Calu3 (cell line): ENCODE measurements at regions not wholly inside any gene's neighbourhood (a gene's known extent, or its start where the extent isn't known, plus 50 kb on each side); places are given as distances from the start of the nearest gene placed in this dataset.
"Not testable (repeated sequence)": the region's sequence is repeated elsewhere in the genome, so short reads cannot be mapped to it uniquely, and the experiment has no call there.

Experiments used
- BruUV-seq: library from RNA; stranded (reverse); fragments of 400-500 nt; replicated peaks from 2 replicates; lab custom pipeline; 2021; lab: Mats Ljungman, UMichigan
- CTCF ChIA-PET: fragments of 300-600 bp; sonication (Branson Sonifier 250); formaldehyde crosslinking; loops from one replicate; lab custom pipeline; 2022; ENCODE audit warnings: antibody characterized with exemption; lab: Charles Lee
- DNase-seq: peaks from one replicate; pipeline ENCODE4 v3.0.0; 2022
- H3K27ac Mint-ChIP-seq: one replicate; pipeline ENCODE4 v1.8.0; 2022; ENCODE audit warnings: mixed read lengths; ENCODE audit not compliant: unreplicated experiment
- H3K27me3 Mint-ChIP-seq: one replicate; pipeline ENCODE4 v1.8.0; 2022; ENCODE audit warnings: mixed read lengths; ENCODE audit not compliant: unreplicated experiment
- H3K36me3 Mint-ChIP-seq: one replicate; pipeline ENCODE4 v1.8.0; 2022; ENCODE audit warnings: mild to moderate bottlenecking, moderate library complexity, mixed read lengths; ENCODE audit not compliant: insufficient read depth, unreplicated experiment
- H3K4me1 Mint-ChIP-seq: one replicate; pipeline ENCODE4 v1.8.0; 2022; ENCODE audit warnings: mild to moderate bottlenecking, low read depth, mixed read lengths; ENCODE audit not compliant: unreplicated experiment
- H3K4me3 Mint-ChIP-seq: one replicate; pipeline ENCODE4 v1.8.0; 2022; ENCODE audit warnings: mild to moderate bottlenecking, low read depth, moderate library complexity, mixed read lengths; ENCODE audit not compliant: unreplicated experiment
- H3K9me3 Mint-ChIP-seq: one replicate; pipeline ENCODE4 v1.8.0; 2022; ENCODE audit warnings: low read depth, mixed read lengths; ENCODE audit not compliant: unreplicated experiment
- CTCF ChIP-seq: fragments of 200-600 bp; IDR thresholded peaks from one replicate; pipeline ENCODE4 v1.8.0; 2022; ENCODE audit warnings: antibody characterized with exemption; ENCODE audit not compliant: unreplicated experiment
- intact Hi-C: fragments of 100-400 bp; cut with micrococcal nuclease; formaldehyde crosslinking; loops from one replicate; pipeline ENCODE4 v1.10.0; 2022; ENCODE audit not compliant: unreplicated experiment

GRCh38 chr19:20271215-20271926 is 104.4 kb downstream of the ZNF486 start:
- CTCF ChIA-PET, result interaction anchor here (0.6 kb wide), 1 partner anchor 608 kb away, joined by 7 read pairs; the partner anchor contains the start of gene ATP13A1
- H3K4me3 Mint-ChIP-seq, result no peak overlapping the region
- H3K27ac Mint-ChIP-seq, result no peak overlapping the region
- no TSS peak for BruUV-seq
- no peak for TF ChIP-seq CTCF
- no peaks in the 10 kb centered on the region for H3K27me3 Mint-ChIP-seq
- no peak for DNase-seq
- H3K9me3 Mint-ChIP-seq, result peaks cover 6% of the 10 kb centered on the region
- H3K36me3 Mint-ChIP-seq, result no peaks in the 10 kb centered on the region
- H3K4me1 Mint-ChIP-seq, result no peaks in the 10 kb centered on the region
- intact Hi-C loops, result no loop called here

DNA sequence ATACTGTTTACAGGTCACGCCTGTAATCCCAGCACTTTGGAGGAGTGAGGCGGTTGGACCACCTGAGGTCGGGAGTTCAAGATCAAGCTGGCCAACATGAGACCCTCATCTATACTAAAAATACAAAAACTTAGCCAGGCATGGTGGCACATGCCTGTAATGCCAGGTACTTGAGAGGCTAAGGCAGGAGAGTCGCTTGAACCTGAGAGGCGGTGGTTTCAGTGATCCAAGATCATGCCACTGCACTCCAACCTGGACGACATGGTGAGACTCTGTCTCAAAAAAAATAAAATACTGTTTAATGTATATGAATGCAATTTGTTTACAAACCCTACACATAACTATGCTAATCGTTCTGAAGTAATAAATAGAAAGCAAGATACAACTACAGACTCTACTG is 102.4 kb downstream of the ZNF486 start:
- Mint-ChIP-seq H3K4me3 (no peak overlapping the region), H3K27me3 (no peaks in the 10 kb centered on the region), H3K9me3 (peaks cover 6% of the 10 kb centered on the region), H3K27ac (no peak overlapping the region), H3K4me1 (no peaks in the 10 kb centered on the region), H3K36me3 (no peaks in the 10 kb centered on the region)
- CTCF ChIA-PET, result no interaction called here
- BruUV-seq, result no TSS peak
- DNase-seq, result no peak
- TF ChIP-seq CTCF, result no peak
- intact Hi-C loops, result no loop called here

DNA sequence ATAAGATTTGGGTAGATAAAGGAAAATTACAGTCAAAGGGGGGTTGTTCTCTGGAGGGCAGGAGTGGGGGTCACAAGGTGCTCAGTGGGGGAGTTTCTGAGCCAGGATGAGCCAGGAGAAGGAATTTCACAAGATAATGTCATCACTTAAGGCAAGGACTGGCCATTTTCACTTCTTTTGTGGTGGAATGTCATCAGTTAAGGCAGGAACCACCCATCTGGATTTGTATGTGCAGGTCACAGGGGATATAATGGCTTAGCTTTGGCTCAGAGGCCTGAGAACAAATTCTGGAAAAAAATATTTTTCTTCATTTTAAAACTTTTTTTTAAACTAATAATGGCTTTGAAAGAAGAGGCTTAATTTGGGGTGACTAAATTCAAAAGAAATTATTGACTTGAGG is 94.5 kb downstream of the ZNF486 start:
- DNase-seq, H3K4me1 Mint-ChIP-seq, H3K27ac Mint-ChIP-seq, H3K27me3 Mint-ChIP-seq, H3K9me3 Mint-ChIP-seq, H3K36me3 Mint-ChIP-seq, BruUV-seq, CTCF ChIA-PET, H3K4me3 Mint-ChIP-seq, intact Hi-C loops: not testable (repeated sequence)

DNA sequence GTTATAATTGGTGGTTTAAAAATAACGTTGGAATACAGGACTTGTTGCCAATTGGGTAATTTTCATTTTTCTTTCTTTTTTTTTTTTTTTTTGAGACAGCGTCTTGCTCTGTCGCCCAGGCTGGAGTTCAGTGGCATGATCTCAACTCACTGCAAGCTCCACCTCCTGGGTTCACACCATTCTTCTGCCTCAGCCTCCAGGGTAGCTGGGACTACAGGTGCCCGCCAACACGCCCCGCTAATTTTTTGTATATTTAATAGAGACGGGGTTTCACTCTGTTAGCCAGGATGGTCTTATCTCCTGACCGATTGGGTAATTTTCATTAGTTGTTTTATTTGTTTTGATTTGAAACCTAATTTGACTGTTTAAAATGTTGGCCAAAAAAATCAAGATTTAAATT is 93.7 kb downstream of the ZNF486 start:
- BruUV-seq, H3K4me1 Mint-ChIP-seq, H3K27ac Mint-ChIP-seq, H3K4me3 Mint-ChIP-seq, H3K27me3 Mint-ChIP-seq, H3K36me3 Mint-ChIP-seq, intact Hi-C loops, CTCF ChIA-PET, DNase-seq, H3K9me3 Mint-ChIP-seq: not testable (repeated sequence)

GRCh38 chr19:20259615-20260014 is 92.6 kb downstream of the ZNF486 start:
- no TSS peak for BruUV-seq
- Mint-ChIP-seq H3K4me3 (no peak overlapping the region), H3K4me1 (no peaks in the 10 kb centered on the region), H3K27me3 (no peaks in the 10 kb centered on the region), H3K36me3 (no peaks in the 10 kb centered on the region), H3K9me3 (peaks cover 9% of the 10 kb centered on the region), H3K27ac (no peak overlapping the region)
- DNase-seq, result no peak
- intact Hi-C loops, result no loop called here
- CTCF ChIA-PET, result no interaction called here
- TF ChIP-seq CTCF, result no peak
